Spleen (tissue), 7 donors: ENCODE measurements at regions not wholly inside any gene's neighbourhood (a gene's known extent, or its start where the extent isn't known, plus 50 kb on each side); places are given as distances from the start of the nearest gene placed in this dataset.

Experiments
- POLR2A ChIP-seq, 3 donors: fragments of 450-650 bp; IDR thresholded peaks; one replicate each; pipeline ENCODE4 v1.5.1; 2017; ENCODE audit warnings: antibody characterized with exemption in 3 of 3, mild to moderate bottlenecking in 1 of 3
- POLR2AphosphoS5 ChIP-seq, 3 donors: sonication (generic); formaldehyde crosslinking; IDR thresholded peaks; one replicate each; pipeline ENCODE4 v1.5.1; 2017; ENCODE audit warnings: antibody characterized with exemption in 3 of 3
- TF ChIP-seq, protein P1 (sequence below), 11 experiments: fragments of 200-600 bp in 7 of 11; fragments of 450-650 bp in 4 of 11; sonication (generic) in 4 of 11; IDR thresholded peaks in 8 of 11; conservative IDR thresholded peaks in 3 of 11; 1 replicate in 7 of 11; 2 replicates in 4 of 11; pipeline versions ENCODE4 v1.4.0 to v1.8.0; 2016 to 2021; ENCODE audit warnings: antibody characterized with exemption in 11 of 11, inconsistent platforms in 4 of 11, mild to moderate bottlenecking in 1 of 11
- donor health status: DM: no; HTN: no; CAD: no; lungs with moderate emphysema.
- donor health status: DM: no; HTN: no; CAD: no.
- donor health status: DM: no; HTN: no; CAD: no.

DNA sequence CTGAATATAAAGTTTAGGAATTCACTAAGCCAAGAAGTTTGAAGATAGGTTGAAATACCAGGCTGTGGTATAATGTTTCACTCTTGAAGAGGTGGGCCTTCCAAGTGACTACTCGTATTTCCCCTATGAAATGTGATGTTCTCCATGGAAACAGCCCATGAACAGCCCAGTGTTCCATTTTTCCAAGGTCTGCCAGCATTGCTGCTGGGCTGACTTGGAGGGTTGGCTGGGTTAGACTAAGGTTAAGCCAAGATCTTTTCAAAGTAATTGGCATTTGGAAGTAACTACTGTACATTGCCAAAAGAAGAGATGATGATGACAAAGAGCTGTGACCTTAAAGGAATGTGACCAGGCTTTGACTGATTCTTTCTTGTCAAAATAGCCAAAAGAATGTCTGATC lies 73.8 kb downstream of the RPE65 start:
- TF ChIP-seq POLR2AphosphoS5 (IDR thresholded peaks at IDR 0.05) (peak in 1 of 3 donors; percentile 18), POLR2A (IDR thresholded peaks at IDR 0.05) (no peak)
- TF ChIP-seq, protein P1, sequence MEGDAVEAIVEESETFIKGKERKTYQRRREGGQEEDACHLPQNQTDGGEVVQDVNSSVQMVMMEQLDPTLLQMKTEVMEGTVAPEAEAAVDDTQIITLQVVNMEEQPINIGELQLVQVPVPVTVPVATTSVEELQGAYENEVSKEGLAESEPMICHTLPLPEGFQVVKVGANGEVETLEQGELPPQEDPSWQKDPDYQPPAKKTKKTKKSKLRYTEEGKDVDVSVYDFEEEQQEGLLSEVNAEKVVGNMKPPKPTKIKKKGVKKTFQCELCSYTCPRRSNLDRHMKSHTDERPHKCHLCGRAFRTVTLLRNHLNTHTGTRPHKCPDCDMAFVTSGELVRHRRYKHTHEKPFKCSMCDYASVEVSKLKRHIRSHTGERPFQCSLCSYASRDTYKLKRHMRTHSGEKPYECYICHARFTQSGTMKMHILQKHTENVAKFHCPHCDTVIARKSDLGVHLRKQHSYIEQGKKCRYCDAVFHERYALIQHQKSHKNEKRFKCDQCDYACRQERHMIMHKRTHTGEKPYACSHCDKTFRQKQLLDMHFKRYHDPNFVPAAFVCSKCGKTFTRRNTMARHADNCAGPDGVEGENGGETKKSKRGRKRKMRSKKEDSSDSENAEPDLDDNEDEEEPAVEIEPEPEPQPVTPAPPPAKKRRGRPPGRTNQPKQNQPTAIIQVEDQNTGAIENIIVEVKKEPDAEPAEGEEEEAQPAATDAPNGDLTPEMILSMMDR (IDR thresholded peaks at IDR 0.05 in 8 of 11, conservative IDR thresholded peaks at IDR 0.05 in 3 of 11), result no peak
